OCI-LY3 (cell line): ENCODE measurements at regions not wholly inside any gene's neighbourhood (a gene's known extent, or its start where the extent isn't known, plus 50 kb on each side); places are given as distances from the start of the nearest gene placed in this dataset.

Source experiments
- H2AFZ ChIP-seq: fragments of 200-600, 300-600 bp; shearing (Covaris generic); 2 replicates; pipeline ENCODE4 v1.6.0; 2014; ENCODE audit warnings: antibody characterized with exemption, low read depth, low read length
- H3K27ac ChIP-seq: fragments of 200-600, 300-600 bp; sonication (generic); 2 replicates; pipeline ENCODE4 v1.5.1; 2014; ENCODE audit warnings: mild to moderate bottlenecking, low read length, moderate library complexity, mixed read lengths
- H3K27me3 ChIP-seq: fragments of 200-600, 300-600 bp; sonication (generic); 2 replicates; pipeline ENCODE4 v1.6.1; 2014; ENCODE audit warnings: low read depth, low read length, mixed read lengths
- H3K36me3 ChIP-seq: fragments of 200-600, 300-600 bp; sonication (generic); replicated peaks from 2 replicates; pipeline ENCODE3; 2014; ENCODE audit warnings: low read depth, low read length, mixed read lengths
- H3K4me1 ChIP-seq: fragments of 300-600, 200-600 bp; sonication (generic); 2 replicates; pipeline ENCODE4 v1.6.1; 2014; ENCODE audit warnings: low read length, mixed read lengths
- H3K4me2 ChIP-seq: fragments of 200-600, 300-600 bp; sonication (generic); 2 replicates; pipeline ENCODE4 v1.6.1; 2014; ENCODE audit warnings: low read length, mixed read lengths
- H3K4me3 ChIP-seq: fragments of 300-600, 200-600 bp; sonication (generic); 2 replicates; pipeline ENCODE4 v1.5.1; 2014; ENCODE audit warnings: antibody characterized with exemption, mild to moderate bottlenecking, low read length, moderate library complexity
- H3K79me2 ChIP-seq: fragments of 300-600, 200-600 bp; shearing (Covaris generic); 2 replicates; pipeline ENCODE4 v1.6.1; 2014; ENCODE audit warnings: mild to moderate bottlenecking, low read length, mixed read lengths
- H3K9ac ChIP-seq: fragments of 300-600, 200-600 bp; shearing (Covaris generic); 2 replicates; pipeline ENCODE4 v1.6.0; 2014; ENCODE audit warnings: mild to moderate bottlenecking, low read length, moderate library complexity
- H3K9me3 ChIP-seq: fragments of 200-600, 300-600 bp; shearing (Covaris generic); 2 replicates; pipeline ENCODE4 v1.6.1; 2014; ENCODE audit warnings: low read length, mixed read lengths; ENCODE audit not compliant: insufficient read depth
- H4K20me1 ChIP-seq: fragments of 200-600, 300-600 bp; sonication (generic); 2 replicates; pipeline ENCODE4 v1.6.1; 2016; ENCODE audit warnings: low read length, mixed read lengths; ENCODE audit not compliant: insufficient read depth
- CTCF ChIP-seq: fragments of 200-600, 300-600 bp; sonication (generic); IDR thresholded peaks from 2 replicates; pipeline ENCODE4 v1.5.1; 2014; ENCODE audit warnings: antibody characterized with exemption, low read length, low read depth
- EZH2phosphoT487 ChIP-seq: fragments of 200-600 bp; shearing (Covaris generic); IDR thresholded peaks from 2 replicates; pipeline ENCODE4 v1.6.1; 2018; ENCODE audit warnings: antibody characterized with exemption, mixed run types, low read depth

- H3K27ac ChIP-seq: no peak overlapping the region
- no peaks in the 10 kb centered on the region for H3K27me3 ChIP-seq
- TF ChIP-seq CTCF (no peak), EZH2phosphoT487 (no peak)
- H3K4me2 ChIP-seq: no peak overlapping the region
- H2AFZ ChIP-seq: no peak overlapping the region
- H3K9me3 ChIP-seq: no peaks in the 10 kb centered on the region
- H3K4me1 ChIP-seq: no peaks in the 10 kb centered on the region
- no peak overlapping the region for H3K9ac ChIP-seq
- H4K20me1 ChIP-seq: no peaks in the 10 kb centered on the region
- H3K36me3 ChIP-seq: no peaks in the 10 kb centered on the region
- no peaks in the 10 kb centered on the region for H3K79me2 ChIP-seq
- H3K4me3 ChIP-seq: no peak overlapping the region
Measured at GRCh38 chr2:57728691-57729090, 317.9 kb upstream of the VRK2 start.

GRCh38 chr2:57733956-57734355, 312.6 kb upstream of the VRK2 start:
- Histone ChIP-seq H3K9me3 (no peaks in the 10 kb centered on the region), H3K4me1 (no peaks in the 10 kb centered on the region), H2AFZ (no peak overlapping the region), H3K9ac (no peak overlapping the region), H3K27ac (no peak overlapping the region), H3K4me3 (no peak overlapping the region), H3K4me2 (no peak overlapping the region), H3K27me3 (no peaks in the 10 kb centered on the region), H3K36me3 (no peaks in the 10 kb centered on the region), H3K79me2 (no peaks in the 10 kb centered on the region), H4K20me1 (no peaks in the 10 kb centered on the region)
- no peak for TF ChIP-seq CTCF
- no peak for TF ChIP-seq EZH2phosphoT487

DNA sequence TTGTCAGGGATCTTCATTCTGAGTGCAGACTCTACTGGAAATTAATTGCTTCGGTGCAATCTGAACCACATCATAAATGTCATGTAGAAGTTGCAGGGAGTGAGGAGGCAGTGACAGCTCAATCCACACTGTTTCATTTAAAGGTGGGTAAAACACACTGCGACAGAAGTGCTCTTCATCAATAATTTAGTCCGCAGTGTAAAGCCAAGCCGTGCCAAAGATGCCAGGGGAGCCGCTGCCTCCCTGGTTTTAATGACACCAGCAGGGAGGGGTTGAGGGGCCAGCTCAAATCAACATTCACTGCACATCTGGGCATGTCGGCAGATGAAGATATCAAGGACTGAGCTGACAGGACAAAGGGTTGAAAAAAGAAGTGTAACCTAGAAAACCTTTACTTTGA, 305.7 kb upstream of the VRK2 start:
- no peak for TF ChIP-seq EZH2phosphoT487
- TF ChIP-seq CTCF: no peak

GRCh38 chr2:57753636-57754035, 293.0 kb upstream of the VRK2 start:
- Histone ChIP-seq H3K79me2 (no peaks in the 10 kb centered on the region), H4K20me1 (no peaks in the 10 kb centered on the region), H2AFZ (no peak overlapping the region), H3K36me3 (no peaks in the 10 kb centered on the region), H3K27me3 (no peaks in the 10 kb centered on the region), H3K4me2 (no peak overlapping the region), H3K27ac (no peak overlapping the region), H3K4me1 (peaks cover 4% of the 10 kb centered on the region), H3K4me3 (no peak overlapping the region), H3K9me3 (no peaks in the 10 kb centered on the region), H3K9ac (no peak overlapping the region)
- TF ChIP-seq CTCF (no peak), EZH2phosphoT487 (no peak)

More for the DNA sequence above, 305.7 kb upstream of the VRK2 start:
- Histone ChIP-seq H3K4me1 (no peaks in the 10 kb centered on the region), H3K36me3 (no peaks in the 10 kb centered on the region), H3K27me3 (no peaks in the 10 kb centered on the region), H3K9me3 (no peaks in the 10 kb centered on the region), H2AFZ (no peak overlapping the region), H3K9ac (no peak overlapping the region), H3K79me2 (no peaks in the 10 kb centered on the region), H4K20me1 (no peaks in the 10 kb centered on the region), H3K27ac (no peak overlapping the region), H3K4me3 (no peak overlapping the region), H3K4me2 (no peak overlapping the region)
